D721Med (cell line): ENCODE measurements at regions not wholly inside any gene's neighbourhood (a gene's known extent, or its start where the extent isn't known, plus 50 kb on each side); places are given as distances from the start of the nearest gene placed in this dataset.
"Not testable (repeated sequence)": the region's sequence is repeated elsewhere in the genome, so short reads cannot be mapped to it uniquely, and the experiment has no call there.

Source experiments
- DNase-seq: peaks from one replicate; pipeline ENCODE4 v3.0.0; 2011; ENCODE audit warnings: low spot score; ENCODE audit not compliant: insufficient read length
- FAIRE-seq: peaks from 2 replicates; lab custom pipeline; 2011; peaks lifted over from hg19 to GRCh38; lab: Jason Lieb, UNC
- TF ChIP-seq, protein P1 (sequence below): IDR thresholded peaks from 2 replicates; pipeline ENCODE4 v1.5.1; 2012; ENCODE audit warnings: mild to moderate bottlenecking, control low read depth; ENCODE audit not compliant: insufficient read depth; ENCODE audit errors: missing control alignments

DNA sequence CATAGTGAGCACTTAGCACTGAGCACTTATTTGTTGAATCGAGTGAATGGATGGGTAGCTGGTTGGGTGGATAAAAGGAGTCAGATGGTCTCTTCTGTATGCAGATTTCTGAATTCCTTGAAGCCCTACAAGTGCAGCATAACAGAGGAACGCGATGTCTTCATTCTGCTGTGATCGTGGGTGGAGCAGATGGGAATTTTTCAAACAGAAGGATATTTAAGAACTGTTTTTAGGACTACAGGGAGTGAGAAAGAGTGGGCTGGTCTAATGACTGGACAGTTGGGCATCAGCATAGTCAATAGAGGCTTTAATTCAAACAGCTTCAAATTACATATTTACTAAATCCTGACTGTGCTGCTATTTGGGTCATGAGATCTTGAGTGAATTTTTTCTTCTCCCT, 253.2 kb downstream of the CEMIP2 start:
- FAIRE-seq: no peak
- no peak for DNase-seq
- TF ChIP-seq, protein P1, sequence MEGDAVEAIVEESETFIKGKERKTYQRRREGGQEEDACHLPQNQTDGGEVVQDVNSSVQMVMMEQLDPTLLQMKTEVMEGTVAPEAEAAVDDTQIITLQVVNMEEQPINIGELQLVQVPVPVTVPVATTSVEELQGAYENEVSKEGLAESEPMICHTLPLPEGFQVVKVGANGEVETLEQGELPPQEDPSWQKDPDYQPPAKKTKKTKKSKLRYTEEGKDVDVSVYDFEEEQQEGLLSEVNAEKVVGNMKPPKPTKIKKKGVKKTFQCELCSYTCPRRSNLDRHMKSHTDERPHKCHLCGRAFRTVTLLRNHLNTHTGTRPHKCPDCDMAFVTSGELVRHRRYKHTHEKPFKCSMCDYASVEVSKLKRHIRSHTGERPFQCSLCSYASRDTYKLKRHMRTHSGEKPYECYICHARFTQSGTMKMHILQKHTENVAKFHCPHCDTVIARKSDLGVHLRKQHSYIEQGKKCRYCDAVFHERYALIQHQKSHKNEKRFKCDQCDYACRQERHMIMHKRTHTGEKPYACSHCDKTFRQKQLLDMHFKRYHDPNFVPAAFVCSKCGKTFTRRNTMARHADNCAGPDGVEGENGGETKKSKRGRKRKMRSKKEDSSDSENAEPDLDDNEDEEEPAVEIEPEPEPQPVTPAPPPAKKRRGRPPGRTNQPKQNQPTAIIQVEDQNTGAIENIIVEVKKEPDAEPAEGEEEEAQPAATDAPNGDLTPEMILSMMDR: no peak

DNA sequence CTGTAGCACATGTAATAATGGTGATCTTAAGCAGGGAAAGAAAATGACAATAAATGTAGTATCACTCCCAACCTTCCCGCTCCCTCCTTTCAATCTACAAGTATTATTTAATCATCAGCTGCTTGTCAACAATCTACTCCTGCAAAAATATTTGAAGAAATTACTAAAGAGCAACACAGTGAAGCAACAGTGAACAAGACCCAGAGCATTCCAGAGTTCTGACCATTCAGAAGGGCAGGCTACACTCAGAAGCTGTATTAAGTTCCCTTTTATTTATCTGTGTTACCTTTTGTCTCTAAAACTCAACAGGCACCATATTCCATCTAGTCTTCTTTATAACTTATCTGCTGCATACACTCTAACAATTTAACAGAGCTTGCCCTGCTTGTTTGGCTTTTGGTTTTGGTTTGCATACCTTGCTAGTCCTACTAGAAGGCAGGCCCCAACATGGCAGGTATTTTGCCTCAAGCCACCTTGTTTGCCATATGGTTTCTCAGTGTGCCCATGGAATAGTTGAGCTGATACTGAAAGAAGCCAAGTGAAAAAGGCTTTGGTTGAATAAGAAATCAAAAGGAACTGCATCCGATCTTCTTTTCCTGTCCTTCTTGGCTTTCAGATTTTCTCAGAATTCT, 253.9 kb downstream of the CEMIP2 start:
- FAIRE-seq (no peak), DNase-seq (no peak)
- TF ChIP-seq, protein P1: no peak

DNA sequence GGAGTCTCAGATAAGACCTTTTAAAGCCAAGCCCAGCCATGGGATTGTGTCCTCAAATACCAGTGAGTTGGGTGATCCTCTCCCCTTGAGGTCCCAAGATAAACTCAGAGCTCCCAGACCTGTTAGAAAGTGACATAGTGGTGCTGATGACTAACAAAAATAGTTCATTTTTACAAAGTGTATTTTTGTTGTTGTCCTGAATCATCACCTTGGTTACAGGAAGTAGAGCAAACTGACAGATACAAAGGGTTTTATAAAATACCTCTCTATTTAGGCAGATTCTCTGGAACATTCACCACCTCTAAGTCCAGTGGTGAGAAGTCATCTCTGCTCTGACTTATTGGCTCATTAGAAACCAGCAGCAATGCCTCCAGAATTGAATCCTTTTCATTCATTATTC, 259.3 kb downstream of the CEMIP2 start:
- TF ChIP-seq, protein P1: no peak
- FAIRE-seq (no peak), DNase-seq (no peak)

DNA sequence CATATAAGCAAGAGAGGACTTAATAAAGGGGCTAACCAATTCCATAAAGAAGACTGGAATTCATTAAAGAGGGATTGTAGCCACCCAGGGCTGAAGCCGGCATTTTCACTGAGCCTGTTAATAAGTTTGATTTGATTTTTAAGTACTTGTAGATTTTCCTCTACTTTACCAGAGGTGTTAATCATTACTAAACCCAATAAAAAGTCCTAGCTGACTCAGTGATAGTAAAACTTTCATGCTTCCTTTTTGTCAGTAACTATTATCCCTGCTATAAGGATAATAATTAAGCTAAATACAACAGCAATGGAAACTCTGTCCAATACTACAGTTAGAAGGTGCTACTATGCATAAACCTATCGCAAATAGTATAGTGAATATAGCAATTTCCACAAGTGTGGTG, 260.2 kb downstream of the CEMIP2 start:
- DNase-seq, FAIRE-seq: not testable (repeated sequence)

DNA sequence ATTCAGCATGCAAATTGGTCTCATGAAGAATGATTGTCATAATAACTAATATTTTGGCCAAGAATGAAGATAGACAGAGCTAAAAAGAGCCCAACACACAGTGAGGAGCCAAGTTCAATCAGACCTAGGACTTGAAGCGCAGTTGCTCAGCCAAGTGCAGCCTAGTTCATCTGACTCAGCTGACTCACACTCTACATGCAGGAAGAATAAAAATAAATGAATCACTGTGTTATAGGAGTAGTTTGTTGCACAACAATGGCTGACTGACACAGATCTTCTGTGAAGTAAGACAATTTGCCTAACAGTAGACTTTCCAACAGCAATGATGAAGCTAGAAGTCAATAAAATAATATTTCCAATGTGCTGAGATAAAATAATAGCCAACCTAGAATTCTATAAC, 261.5 kb downstream of the CEMIP2 start:
- FAIRE-seq (no peak), DNase-seq (no peak)
- TF ChIP-seq, protein P1: no peak

DNA sequence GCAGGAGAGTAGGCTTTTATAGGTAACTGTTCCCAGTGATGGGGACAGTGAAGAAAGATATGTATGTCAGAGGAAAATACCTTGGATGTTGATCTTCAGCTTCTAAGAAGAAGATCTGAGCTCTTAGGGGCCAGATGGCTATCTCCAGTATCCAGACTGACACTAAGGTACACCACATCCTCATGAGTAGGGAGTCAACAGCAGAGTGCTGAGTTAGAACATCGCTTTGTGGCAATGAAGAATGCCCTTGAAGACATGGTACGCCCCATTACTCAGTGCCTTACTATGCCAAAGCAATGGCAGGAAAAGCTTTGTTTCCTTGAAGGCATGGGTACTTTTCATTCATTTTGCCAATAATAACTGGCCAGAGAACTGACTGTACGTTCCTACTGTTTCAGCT, 263.7 kb downstream of the CEMIP2 start:
- TF ChIP-seq, protein P1: no peak
- no peak for DNase-seq
- FAIRE-seq: no peak

DNA sequence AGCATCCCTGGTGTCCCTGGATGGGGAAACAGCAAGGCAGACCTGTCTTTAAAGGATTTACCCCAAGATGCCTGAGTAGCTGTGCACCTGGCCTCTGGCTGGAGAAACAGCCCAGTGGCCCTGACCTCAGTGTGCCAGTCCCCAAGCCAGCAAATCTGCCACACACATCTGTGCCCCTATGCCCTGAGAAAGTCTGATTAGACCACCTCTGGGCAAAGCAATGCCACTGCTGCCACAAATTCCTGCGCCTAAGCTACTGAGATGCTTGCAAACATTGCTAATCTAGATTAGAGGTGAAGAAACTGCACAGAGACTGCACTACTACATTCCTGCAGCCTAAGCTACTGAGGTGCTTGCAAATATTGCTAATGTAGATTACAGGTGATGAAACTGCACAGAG, 269.6 kb downstream of the CEMIP2 start:
- FAIRE-seq (no peak), DNase-seq (no peak)
- TF ChIP-seq, protein P1: no peak

DNA sequence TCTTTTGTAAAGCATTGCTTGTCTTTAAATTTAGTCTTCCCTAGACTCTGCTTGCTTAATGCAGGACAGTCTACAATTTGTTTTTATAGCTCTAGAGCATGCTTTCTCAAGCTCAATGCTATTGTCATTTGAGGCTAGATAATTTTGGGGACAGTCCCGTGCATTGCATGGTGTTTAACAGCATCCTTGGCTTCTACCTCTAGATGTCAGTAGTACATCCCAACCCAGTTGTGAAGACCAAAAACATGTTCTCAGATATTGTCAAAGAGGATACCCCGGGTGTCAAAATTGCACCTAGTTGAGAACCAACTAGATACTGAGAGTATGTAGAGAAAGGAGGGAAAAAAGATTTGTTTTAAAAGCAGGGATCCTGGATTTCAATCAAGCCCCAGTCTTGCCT, 277.5 kb downstream of the CEMIP2 start:
- TF ChIP-seq, protein P1: peak; percentile 25
- no peak for DNase-seq
- no peak for FAIRE-seq
